Gastroesophageal sphincter (tissue), 4 donors: ENCODE measurements at regions not wholly inside any gene's neighbourhood (a gene's known extent, or its start where the extent isn't known, plus 50 kb on each side); places are given as distances from the start of the nearest gene placed in this dataset.

Experiments
- ATAC-seq: fragments of 150-250 bp; one replicate; pipeline ENCODE4 v1.9.1; 2016; ENCODE audit warnings: mild to moderate bottlenecking, moderate library complexity
- H3K27ac ChIP-seq, 4 donors: fragments of 200-600 bp; sonication (generic) in 3 of 4; 1 replicate in 3 of 4; 2 replicates in 1 of 4; pipeline ENCODE4 v1.5.1; 2016 to 2019
- H3K27me3 ChIP-seq: fragments of 200-600 bp; sonication (generic); one replicate; pipeline ENCODE4 v1.5.1; 2019
- H3K36me3 ChIP-seq, 2 donors: fragments of 200-600 bp; sonication (generic); one replicate each; pipeline ENCODE4 v1.5.1; 2019; ENCODE audit warnings: control low read depth in 1 of 2
- H3K4me1 ChIP-seq, 3 donors: fragments of 200-600 bp; sonication (generic); 1 replicate in 2 of 3; 2 replicates in 1 of 3; pipeline ENCODE4 v1.5.1; 2016 to 2019; ENCODE audit warnings: control low read depth in 2 of 3
- H3K4me3 ChIP-seq, 2 donors: fragments of 200-600 bp; sonication (generic); one replicate each; pipeline ENCODE4 v1.5.1; 2019; ENCODE audit warnings: mild to moderate bottlenecking in 1 of 2, moderate library complexity in 1 of 2
- H3K9me3 ChIP-seq, 3 donors: fragments of 200-600 bp; sonication (generic); one replicate each; pipeline ENCODE4 v1.5.1; 2017 to 2019; ENCODE audit warnings: control low read depth in 2 of 3
- EP300 ChIP-seq: sonication (generic); formaldehyde crosslinking; IDR thresholded peaks from one replicate; pipeline ENCODE4 v1.6.1; 2017; ENCODE audit warnings: antibody characterized with exemption, mild to moderate bottlenecking
- POLR2A ChIP-seq, 2 donors: fragments of 450-650 bp; IDR thresholded peaks; one replicate each; pipeline ENCODE4 v1.6.1; 2017; ENCODE audit warnings: antibody characterized with exemption in 2 of 2, mild to moderate bottlenecking in 2 of 2, moderate library complexity in 1 of 2
- POLR2AphosphoS5 ChIP-seq: sonication (generic); formaldehyde crosslinking; IDR thresholded peaks from one replicate; pipeline ENCODE4 v1.6.1; 2017; ENCODE audit warnings: antibody characterized with exemption
- WGBS, 2 donors: methylation state at CpG; one replicate each; pipeline ENCODE4 v1.1.5; 2018; ENCODE audit warnings: low coverage in 1 of 2; 5-methylcytosine and 5-hydroxymethylcytosine counted together
- TF ChIP-seq, protein P1 (sequence below), 4 experiments: fragments of 200-600 bp in 2 of 4; fragments of 450-650 bp in 2 of 4; sonication (generic) in 1 of 4; IDR thresholded peaks; one replicate each; pipeline ENCODE4 v1.5.1; 2017 to 2019; ENCODE audit warnings: antibody characterized with exemption in 4 of 4, mild to moderate bottlenecking in 2 of 4, moderate library complexity in 2 of 4

DNA sequence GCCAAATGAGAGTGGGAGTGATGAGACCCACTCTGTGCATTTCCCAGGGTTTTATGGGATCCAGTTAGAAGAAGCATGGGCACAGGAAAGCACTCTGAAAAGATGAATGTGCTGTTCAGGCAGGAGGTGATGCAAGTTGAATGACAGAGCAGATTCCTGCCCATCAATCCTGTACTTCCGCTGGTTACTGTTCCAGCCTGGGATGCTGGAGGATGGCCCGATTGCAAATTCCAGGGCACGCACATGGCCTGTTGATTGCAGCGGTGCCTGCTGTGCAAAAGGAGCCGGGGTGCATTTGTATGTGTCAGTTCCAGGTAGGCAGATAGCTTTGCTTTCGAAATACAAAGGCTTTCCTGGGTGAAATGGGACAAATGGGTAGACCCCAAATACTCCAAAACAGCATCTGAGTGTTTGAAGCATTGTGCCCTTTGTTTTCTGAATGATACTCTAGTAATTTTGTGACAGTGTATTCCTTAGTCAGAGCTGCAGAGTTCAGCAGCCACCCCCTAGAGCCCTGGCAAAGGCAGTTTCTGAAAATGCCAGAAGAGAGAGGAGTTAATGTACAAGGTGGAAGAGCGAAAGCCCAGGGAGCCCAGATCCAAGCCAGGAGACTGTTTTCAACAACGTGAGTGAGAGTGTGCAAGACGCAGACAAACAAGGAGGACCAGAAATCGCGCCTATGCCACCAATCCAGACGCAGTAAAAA lies 454.2 kb upstream of the CLINT1 start:
- WGBS, 2 donors: 89 to 90% methylated on average over 4 to 11 of the region's 12 CpGs
- ATAC-seq: no peak
- Histone ChIP-seq H3K27ac (no peak overlapping the region), H3K27me3 (no peaks in the 10 kb centered on the region), H3K4me3 (no peak overlapping the region), H3K36me3 (no peaks in the 10 kb centered on the region), H3K9me3 (no peaks in the 10 kb centered on the region), H3K4me1 (no peaks in the 10 kb centered on the region)
- TF ChIP-seq, protein P1, sequence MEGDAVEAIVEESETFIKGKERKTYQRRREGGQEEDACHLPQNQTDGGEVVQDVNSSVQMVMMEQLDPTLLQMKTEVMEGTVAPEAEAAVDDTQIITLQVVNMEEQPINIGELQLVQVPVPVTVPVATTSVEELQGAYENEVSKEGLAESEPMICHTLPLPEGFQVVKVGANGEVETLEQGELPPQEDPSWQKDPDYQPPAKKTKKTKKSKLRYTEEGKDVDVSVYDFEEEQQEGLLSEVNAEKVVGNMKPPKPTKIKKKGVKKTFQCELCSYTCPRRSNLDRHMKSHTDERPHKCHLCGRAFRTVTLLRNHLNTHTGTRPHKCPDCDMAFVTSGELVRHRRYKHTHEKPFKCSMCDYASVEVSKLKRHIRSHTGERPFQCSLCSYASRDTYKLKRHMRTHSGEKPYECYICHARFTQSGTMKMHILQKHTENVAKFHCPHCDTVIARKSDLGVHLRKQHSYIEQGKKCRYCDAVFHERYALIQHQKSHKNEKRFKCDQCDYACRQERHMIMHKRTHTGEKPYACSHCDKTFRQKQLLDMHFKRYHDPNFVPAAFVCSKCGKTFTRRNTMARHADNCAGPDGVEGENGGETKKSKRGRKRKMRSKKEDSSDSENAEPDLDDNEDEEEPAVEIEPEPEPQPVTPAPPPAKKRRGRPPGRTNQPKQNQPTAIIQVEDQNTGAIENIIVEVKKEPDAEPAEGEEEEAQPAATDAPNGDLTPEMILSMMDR (IDR thresholded peaks at IDR 0.05): no peak
- TF ChIP-seq POLR2A (IDR thresholded peaks at IDR 0.05) (no peak), POLR2AphosphoS5 (no peak), EP300 (no peak)

DNA sequence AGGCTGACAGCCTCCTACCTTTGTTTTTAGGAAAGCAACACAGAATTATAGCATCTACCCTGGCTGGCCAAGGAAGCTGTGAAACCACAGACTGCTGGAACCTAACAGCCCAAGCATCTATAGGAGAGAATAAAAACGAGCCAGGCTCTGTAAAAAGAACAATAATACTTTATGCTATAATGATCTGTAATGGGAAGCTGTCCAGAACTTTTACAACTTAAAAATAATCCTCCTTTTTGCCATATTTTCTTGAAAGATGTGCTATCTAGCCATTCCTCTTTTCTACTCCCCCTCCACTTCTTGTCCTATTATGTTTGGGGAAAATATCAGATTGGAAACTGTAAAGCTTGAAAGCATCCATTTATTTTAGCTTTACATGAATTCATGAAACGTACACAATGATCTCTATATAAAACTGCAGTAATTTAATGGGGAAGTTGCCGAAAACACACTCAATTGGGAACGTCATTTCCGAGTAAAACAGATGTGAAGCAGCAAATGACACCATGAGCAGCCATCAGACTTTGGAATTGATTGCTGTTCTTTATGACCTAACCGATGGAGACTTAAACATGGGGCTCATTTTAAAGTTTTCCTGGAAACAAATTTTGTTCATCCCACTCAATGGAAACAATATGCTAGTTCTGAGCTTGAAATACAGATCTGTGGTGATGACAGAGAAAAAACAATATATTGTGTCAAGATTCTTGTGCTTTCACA lies 450.3 kb upstream of the CLINT1 start:
- ATAC-seq: no peak
- Histone ChIP-seq H3K9me3 (no peaks in the 10 kb centered on the region), H3K4me3 (no peak overlapping the region), H3K4me1 (no peaks in the 10 kb centered on the region), H3K27ac (no peak overlapping the region), H3K27me3 (no peaks in the 10 kb centered on the region), H3K36me3 (no peaks in the 10 kb centered on the region)
- TF ChIP-seq POLR2A (IDR thresholded peaks at IDR 0.05) (no peak), EP300 (no peak), POLR2AphosphoS5 (no peak)
- TF ChIP-seq, protein P1 (IDR thresholded peaks at IDR 0.05): no peak
- 82 to 87% methylated on average over 6 of the region's 6 CpGs for WGBS, 2 donors

DNA sequence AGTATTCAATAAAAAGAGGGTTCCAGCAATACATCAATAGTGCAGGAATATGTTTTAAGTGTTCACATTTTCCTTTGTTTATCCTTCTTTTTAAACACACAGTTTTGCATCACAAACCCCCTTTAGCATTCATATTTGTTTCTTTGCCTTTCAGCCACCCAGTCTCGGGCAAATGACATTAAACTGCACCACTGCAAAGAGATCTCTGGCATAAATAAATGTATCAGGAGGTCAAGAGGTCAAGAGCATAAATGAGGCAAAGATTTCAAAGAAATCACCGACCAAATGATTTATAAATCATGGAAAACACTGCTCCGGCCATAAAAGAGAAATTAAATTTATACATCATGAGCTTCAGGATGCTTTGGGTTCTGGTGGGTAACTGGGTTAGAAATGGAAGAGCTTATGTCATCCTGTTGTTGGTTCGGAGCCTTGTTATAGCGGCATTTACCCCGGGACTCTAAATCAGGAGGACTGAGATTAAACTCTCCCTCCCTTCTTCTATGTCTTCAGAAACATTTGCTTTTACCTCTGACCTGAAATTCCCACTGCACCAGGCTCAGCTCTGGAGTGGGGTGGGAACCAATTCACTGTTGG lies 449.6 kb upstream of the CLINT1 start:
- WGBS, 2 donors: 64 to 72% methylated on average over 2 to 6 of the region's 6 CpGs
- no peak for ATAC-seq
- Histone ChIP-seq H3K27ac (no peak overlapping the region), H3K9me3 (no peaks in the 10 kb centered on the region), H3K4me1 (no peaks in the 10 kb centered on the region), H3K27me3 (no peaks in the 10 kb centered on the region), H3K36me3 (no peaks in the 10 kb centered on the region), H3K4me3 (no peak overlapping the region)
- TF ChIP-seq EP300: no peak
- TF ChIP-seq, protein P1 (IDR thresholded peaks at IDR 0.05): no peak
- no peak for TF ChIP-seq POLR2A (IDR thresholded peaks at IDR 0.05)
- no peak for TF ChIP-seq POLR2AphosphoS5

DNA sequence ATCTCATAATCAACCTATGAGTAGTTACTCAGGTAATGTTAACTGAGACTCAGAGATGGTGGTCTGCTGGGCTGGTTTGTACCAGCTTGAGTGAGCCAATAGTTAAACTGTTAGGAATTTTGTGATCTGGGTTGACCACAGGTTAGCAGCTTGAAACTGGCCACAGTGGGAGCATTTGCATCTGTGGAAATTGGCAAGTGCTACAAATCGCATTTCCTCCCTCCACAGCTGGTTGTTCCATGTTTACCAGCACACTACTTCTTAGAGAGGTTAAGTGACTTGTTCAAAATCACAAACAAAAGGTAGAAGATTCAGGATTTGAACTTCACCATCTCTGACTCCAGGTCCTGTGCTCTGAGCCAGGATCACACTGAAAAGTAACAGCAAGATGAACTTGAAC lies 446.9 kb upstream of the CLINT1 start:
- ATAC-seq: no peak
- TF ChIP-seq POLR2A (IDR thresholded peaks at IDR 0.05) (no peak), EP300 (no peak), POLR2AphosphoS5 (no peak)
- TF ChIP-seq, protein P1 (IDR thresholded peaks at IDR 0.05): no peak
- Histone ChIP-seq H3K27me3 (no peaks in the 10 kb centered on the region), H3K9me3 (no peaks in the 10 kb centered on the region), H3K4me3 (no peak overlapping the region), H3K36me3 (no peaks in the 10 kb centered on the region), H3K4me1 (no peaks in the 10 kb centered on the region), H3K27ac (no peak overlapping the region)
- no CpG with 5 or more reads among the region's 1 CpG for WGBS, 2 donors
